Activated CD4-positive, alpha-beta memory T cell treated with anti-CD3 and anti-CD28 coated beads, Interleukin-2, amount 10 ng/mL, durations not matched to agents 7 days and 5 days (primary cell): ENCODE measurements at regions not wholly inside any gene's neighbourhood (a gene's known extent, or its start where the extent isn't known, plus 50 kb on each side); places are given as distances from the start of the nearest gene placed in this dataset.

Source experiments
- CTCF ChIA-PET: fragments of 350-600 bp; sonication (Branson Sonifier 250); formaldehyde crosslinking; loops from one replicate; lab custom pipeline; 2021; ENCODE audit warnings: antibody characterized with exemption, inconsistent platforms; lab: Charles Lee
- POLR2A ChIA-PET: fragments of 350-600 bp; sonication (Branson Sonifier 250); formaldehyde crosslinking; loops from one replicate; lab custom pipeline; 2021; ENCODE audit warnings: antibody characterized with exemption; lab: Charles Lee
- DNase-seq: peaks from one replicate; pipeline ENCODE4 v3.0.0-alpha.2; 2020
- H3K27ac Mint-ChIP-seq: one replicate; pipeline ENCODE4 v1.8.0; 2021; ENCODE audit warnings: mild to moderate bottlenecking, mixed read lengths
- H3K27me3 Mint-ChIP-seq: one replicate; pipeline ENCODE4 v1.8.0; 2021; ENCODE audit warnings: mixed read lengths
- H3K36me3 Mint-ChIP-seq: one replicate; pipeline ENCODE4 v1.8.0; 2021; ENCODE audit warnings: low read depth, mixed read lengths
- H3K4me1 Mint-ChIP-seq: one replicate; pipeline ENCODE4 v1.8.0; 2021; ENCODE audit warnings: mixed read lengths
- H3K4me3 Mint-ChIP-seq: one replicate; pipeline ENCODE4 v1.8.0; 2021; ENCODE audit warnings: mild to moderate bottlenecking, mixed read lengths
- H3K9me3 Mint-ChIP-seq: one replicate; pipeline ENCODE4 v1.8.0; 2021; ENCODE audit warnings: mixed read lengths

DNA sequence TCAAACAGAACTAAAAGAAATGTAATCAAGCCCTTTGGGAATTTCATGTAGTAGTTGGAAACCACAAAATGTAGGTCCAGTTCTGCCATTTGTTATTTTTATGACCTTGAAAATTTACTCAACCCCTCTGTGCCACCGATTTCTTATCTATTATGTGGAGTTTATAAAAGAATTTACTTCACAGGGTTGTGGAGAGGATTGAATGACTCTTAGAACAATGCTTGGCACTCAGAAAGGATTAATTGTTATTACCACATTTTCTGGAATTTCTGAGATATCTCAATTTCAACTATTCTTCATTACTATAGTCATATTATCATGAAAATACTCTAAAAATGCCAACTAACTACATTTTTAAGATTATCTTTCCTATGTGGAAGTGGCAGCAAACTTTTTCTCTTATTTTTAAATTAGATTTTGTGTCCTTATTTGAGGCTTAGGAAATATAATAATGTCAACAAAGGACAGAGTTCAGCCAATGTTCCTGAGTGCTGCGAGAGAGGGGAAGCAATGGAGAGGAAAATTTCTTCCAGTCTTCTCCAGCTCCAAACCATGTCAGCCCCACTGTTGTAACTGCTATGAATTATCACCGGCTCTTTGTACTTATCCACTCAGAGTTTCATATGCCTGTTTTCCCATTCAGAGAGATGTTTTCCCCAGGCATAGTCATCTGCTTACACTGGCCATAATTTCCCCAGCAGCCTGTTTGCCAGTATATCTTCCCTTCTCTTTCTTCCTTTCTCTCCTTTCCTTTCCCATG, 525.6 kb downstream of the SPATA31D1 start:
- CTCF ChIA-PET = no interaction called here
- H3K4me1 Mint-ChIP-seq = no peaks in the 10 kb centered on the region

DNA sequence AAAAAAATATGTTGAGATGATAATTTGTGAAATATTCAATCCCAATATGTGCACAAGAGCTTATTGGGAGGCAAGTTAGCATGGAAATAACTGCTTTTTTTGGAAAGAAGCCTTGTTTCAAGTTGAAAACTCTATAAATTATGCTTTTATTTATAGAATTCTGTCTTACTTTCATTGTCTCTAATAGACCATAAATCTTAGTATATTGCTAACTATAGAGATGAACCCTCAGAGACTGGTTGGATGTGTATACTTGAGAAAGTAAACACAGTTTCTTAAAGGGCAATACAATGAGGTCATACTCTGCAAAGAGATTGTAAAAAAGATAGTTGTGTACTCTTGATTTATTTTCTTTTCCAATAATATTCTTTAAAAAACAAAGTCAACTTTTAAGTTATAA, 530.3 kb downstream of the SPATA31D1 start:
- Mint-ChIP-seq H3K36me3 (no peaks in the 10 kb centered on the region), H3K4me1 (no peaks in the 10 kb centered on the region), H3K27ac (no peak overlapping the region), H3K9me3 (peaks cover 9% of the 10 kb centered on the region), H3K27me3 (no peaks in the 10 kb centered on the region), H3K4me3 (no peak overlapping the region)
- POLR2A ChIA-PET = no interaction called here
- no peak for DNase-seq
- CTCF ChIA-PET = no interaction called here

More for the DNA sequence above, 525.6 kb downstream of the SPATA31D1 start:
- Mint-ChIP-seq H3K36me3 (no peaks in the 10 kb centered on the region), H3K27me3 (no peaks in the 10 kb centered on the region), H3K4me3 (no peak overlapping the region), H3K9me3 (peaks cover 7% of the 10 kb centered on the region), H3K27ac (no peak overlapping the region)
- DNase-seq = no peak
- POLR2A ChIA-PET = no interaction called here

DNA sequence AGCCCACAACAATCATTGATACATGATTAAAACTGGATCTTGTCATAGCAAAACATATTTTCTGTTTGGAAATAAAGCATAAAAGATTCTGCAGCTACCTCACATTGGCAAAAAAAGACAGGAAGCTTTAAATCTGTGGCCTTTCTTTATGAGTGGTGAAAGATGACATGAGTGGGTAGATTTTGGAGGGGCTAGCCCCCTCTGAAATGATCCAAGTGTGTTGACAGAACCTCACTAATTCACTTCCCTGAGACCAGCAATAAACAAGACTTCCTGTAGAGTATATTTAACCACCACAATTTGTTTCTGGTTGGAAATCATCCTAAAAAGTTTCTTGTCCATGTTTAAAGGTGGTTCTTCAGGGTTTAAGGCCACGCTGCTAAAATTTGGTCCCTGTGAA, 530.8 kb downstream of the SPATA31D1 start:
- no peak overlapping the region for H3K4me3 Mint-ChIP-seq
- no peaks in the 10 kb centered on the region for H3K4me1 Mint-ChIP-seq
- H3K27ac Mint-ChIP-seq = no peak overlapping the region
- H3K36me3 Mint-ChIP-seq = no peaks in the 10 kb centered on the region
- CTCF ChIA-PET = no interaction called here
- POLR2A ChIA-PET = no interaction called here
- H3K9me3 Mint-ChIP-seq = peaks cover 11% of the 10 kb centered on the region
- H3K27me3 Mint-ChIP-seq = no peaks in the 10 kb centered on the region
- no peak for DNase-seq

DNA sequence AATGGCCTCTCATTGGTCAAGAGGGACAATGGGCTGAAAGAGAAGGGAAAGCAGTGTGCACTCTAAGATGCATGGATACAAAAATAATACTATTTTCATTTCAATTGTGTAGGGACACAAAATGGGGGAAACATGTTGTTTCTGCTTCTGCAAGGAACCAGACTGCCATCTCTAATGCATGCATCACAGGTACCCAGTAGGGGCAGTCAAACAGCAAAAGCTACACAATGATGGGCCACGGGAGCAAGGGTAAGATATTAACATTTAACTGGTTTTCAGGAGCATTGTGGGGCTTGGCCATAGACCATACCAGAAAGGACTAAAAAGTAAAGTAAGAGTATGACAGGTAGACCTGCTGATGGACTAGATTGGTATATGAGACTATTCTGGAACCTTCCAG, 535.8 kb downstream of the SPATA31D1 start:
- peaks cover 24% of the 10 kb centered on the region for H3K9me3 Mint-ChIP-seq
- CTCF ChIA-PET = no interaction called here
- no peak overlapping the region for H3K4me3 Mint-ChIP-seq
- H3K27me3 Mint-ChIP-seq = no peaks in the 10 kb centered on the region
- no peak for DNase-seq
- POLR2A ChIA-PET = no interaction called here
- H3K36me3 Mint-ChIP-seq = no peaks in the 10 kb centered on the region
- no peaks in the 10 kb centered on the region for H3K4me1 Mint-ChIP-seq
- no peak overlapping the region for H3K27ac Mint-ChIP-seq

DNA sequence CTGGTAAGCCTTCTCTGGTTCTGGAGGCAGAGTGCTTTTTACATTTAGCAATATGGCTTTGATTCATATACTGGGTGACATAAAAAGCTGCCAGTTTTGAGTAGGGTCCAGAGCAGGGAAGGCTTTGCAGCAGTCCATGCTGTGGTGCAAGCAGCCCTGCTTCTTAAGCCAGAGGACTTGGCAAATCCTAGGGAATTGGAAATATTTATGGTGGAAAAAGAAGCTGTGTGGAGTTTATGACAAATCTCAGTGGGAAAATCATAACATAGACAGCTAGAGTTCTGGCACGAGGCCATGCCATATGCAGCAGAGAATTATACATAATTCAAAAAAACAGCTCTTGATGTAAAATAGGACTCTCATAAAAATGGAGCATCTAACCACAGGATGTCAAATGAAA, 536.4 kb downstream of the RASEF start:
- POLR2A ChIA-PET = no interaction called here

DNA sequence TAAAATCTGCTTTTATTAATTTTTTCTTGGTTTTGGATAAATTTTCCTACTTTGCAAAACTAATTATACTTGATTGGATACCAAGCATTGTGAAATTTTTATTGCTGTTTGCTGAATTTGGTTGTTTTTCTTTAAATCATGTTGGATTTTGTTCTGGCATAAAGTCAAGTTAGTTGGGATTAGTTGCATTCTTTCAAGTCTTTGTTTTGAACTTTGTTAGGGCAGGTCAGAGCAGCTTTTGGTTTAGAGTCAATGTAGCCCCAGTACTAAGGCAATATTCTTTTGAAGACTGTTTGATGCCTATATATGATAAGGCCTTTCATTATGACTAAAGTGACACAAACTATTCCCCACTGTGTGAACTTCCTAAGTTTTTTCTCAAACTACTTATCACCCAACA, 531.1 kb downstream of the RASEF start:
- no peak for DNase-seq
- Mint-ChIP-seq H3K9me3 (peaks cover 5% of the 10 kb centered on the region), H3K4me1 (no peaks in the 10 kb centered on the region), H3K27me3 (no peaks in the 10 kb centered on the region), H3K4me3 (no peak overlapping the region), H3K36me3 (no peaks in the 10 kb centered on the region), H3K27ac (no peak overlapping the region)
- ChIA-PET POLR2A (no interaction called here), CTCF (no interaction called here)

More for the DNA sequence above, 536.4 kb downstream of the RASEF start:
- Mint-ChIP-seq H3K36me3 (no peaks in the 10 kb centered on the region), H3K27me3 (no peaks in the 10 kb centered on the region), H3K9me3 (peaks cover 21% of the 10 kb centered on the region), H3K4me1 (no peaks in the 10 kb centered on the region), H3K27ac (no peak overlapping the region), H3K4me3 (no peak overlapping the region)
- DNase-seq = no peak
- CTCF ChIA-PET = interaction anchor here (0.8 kb wide), 1 partner anchor 17 kb away, joined by 3 read pairs; no protein-coding TSS in a partner anchor

DNA sequence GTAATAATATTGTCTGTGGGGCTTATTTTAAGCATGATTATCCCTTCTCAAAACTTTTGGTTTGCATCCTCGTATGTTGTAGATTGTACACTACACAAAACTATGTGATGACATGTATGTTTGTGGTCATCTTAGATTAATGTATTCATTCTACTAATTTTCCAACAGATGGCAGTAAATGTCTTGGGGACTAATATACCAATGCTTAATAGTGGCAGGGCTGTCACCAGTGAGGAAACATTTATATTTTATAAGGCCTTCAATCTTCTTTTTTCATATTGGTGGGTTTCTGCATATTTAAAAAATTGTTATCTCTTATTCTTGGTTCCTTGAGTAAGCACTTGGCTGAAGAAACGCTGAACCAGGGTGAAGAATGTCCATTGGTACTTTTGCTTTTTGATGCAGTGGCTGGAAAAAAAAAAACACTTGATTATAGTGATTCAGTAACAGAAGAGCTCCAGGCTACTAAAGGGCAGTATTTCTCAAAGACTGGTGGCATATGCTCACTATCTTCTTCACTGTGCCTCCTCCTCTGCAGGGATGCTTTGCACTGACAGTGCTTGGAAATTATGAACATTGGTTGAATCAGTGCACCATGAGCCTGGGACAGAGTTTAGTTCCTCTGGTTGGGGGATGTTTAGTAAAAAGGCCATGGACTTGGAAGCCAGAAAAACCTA, 530.3 kb downstream of the RASEF start:
- Mint-ChIP-seq H3K4me3 (no peak overlapping the region), H3K9me3 (peaks cover 2% of the 10 kb centered on the region), H3K27ac (no peak overlapping the region), H3K36me3 (no peaks in the 10 kb centered on the region), H3K27me3 (no peaks in the 10 kb centered on the region), H3K4me1 (no peaks in the 10 kb centered on the region)
- DNase-seq = no peak
- CTCF ChIA-PET = no interaction called here
- POLR2A ChIA-PET = interaction anchor here (0.7 kb wide), 1 partner anchor 16 kb away, joined by 3 read pairs; no protein-coding TSS in a partner anchor

DNA sequence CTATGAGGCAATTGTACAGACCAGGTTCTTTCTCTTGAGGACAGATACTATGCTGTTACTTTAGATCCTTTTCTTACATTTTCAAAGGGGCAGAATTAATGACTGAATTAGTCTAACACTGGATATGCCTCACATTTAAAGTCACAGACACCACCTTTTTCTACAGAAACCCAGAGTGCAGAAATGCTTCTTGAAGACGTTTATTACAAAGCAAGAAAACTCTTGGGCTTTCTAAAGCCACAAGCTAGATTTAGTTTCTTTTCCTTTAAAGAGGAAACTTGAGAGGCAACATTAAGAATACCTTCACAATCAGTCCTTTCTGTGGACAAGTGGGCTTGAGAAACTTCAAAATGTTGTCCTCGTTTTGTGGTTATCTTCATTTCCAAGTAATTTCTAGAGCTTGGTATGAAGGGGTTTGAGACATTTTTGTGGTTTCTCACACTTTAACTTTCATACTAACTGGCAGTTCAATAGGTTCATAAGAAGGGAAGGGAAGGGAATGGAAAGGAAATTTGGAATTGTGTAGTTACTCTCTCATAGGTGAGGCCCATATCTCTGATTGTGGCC, 527.4 kb downstream of the RASEF start:
- Mint-ChIP-seq H3K36me3 (no peaks in the 10 kb centered on the region), H3K27me3 (no peaks in the 10 kb centered on the region), H3K27ac (no peak overlapping the region), H3K4me3 (no peak overlapping the region), H3K4me1 (no peaks in the 10 kb centered on the region), H3K9me3 (peaks cover 2% of the 10 kb centered on the region)
- POLR2A ChIA-PET = no interaction called here
- DNase-seq = no peak
- CTCF ChIA-PET = no interaction called here

DNA sequence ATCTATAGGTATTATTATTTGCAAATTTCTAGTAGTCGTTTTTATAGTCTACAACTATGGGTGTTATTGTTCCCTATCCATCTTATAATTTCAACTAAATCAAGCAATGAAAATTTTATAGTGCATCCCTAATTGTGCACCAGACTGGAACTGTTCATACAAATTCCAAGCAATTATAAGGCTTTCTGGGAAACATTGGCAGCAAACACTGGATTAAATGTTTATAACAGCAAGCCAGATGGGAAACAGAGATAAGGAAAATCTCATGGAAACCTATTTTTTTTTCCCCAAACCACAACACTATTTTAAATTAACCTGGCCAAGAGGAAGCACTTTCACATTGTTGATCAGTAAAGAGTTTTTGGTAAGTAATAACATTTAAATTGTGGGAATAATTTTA, 524.3 kb downstream of the RASEF start:
- DNase-seq = no peak
- no peaks in the 10 kb centered on the region for H3K4me1 Mint-ChIP-seq
- H3K27ac Mint-ChIP-seq = no peak overlapping the region
- no peak overlapping the region for H3K4me3 Mint-ChIP-seq
- H3K36me3 Mint-ChIP-seq = no peaks in the 10 kb centered on the region
- POLR2A ChIA-PET = no interaction called here
- no peaks in the 10 kb centered on the region for H3K9me3 Mint-ChIP-seq
- CTCF ChIA-PET = no interaction called here
- H3K27me3 Mint-ChIP-seq = no peaks in the 10 kb centered on the region

DNA sequence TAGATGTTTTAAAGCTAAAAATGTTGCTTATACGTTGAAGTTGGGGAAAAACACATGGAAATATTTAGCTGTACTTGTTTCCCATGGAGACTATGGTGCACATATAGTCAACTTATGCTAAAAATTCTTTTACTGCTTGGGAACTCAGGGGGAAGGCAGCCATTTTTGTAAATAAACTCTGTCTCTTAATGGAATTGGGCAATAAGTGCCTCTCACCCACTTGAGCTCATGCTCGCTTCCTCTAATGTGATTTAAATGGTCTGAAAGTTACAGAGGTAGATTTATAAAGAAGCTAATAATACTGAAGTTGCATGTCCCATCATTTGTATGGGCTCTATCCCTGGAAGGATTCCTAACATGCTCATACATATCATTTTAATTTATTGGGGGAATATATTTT, 523.8 kb downstream of the RASEF start:
- CTCF ChIA-PET = no interaction called here
- Mint-ChIP-seq H3K27ac (no peak overlapping the region), H3K9me3 (no peaks in the 10 kb centered on the region), H3K4me3 (no peak overlapping the region), H3K27me3 (no peaks in the 10 kb centered on the region), H3K4me1 (no peaks in the 10 kb centered on the region), H3K36me3 (no peaks in the 10 kb centered on the region)
- no peak for DNase-seq
- POLR2A ChIA-PET = no interaction called here

DNA sequence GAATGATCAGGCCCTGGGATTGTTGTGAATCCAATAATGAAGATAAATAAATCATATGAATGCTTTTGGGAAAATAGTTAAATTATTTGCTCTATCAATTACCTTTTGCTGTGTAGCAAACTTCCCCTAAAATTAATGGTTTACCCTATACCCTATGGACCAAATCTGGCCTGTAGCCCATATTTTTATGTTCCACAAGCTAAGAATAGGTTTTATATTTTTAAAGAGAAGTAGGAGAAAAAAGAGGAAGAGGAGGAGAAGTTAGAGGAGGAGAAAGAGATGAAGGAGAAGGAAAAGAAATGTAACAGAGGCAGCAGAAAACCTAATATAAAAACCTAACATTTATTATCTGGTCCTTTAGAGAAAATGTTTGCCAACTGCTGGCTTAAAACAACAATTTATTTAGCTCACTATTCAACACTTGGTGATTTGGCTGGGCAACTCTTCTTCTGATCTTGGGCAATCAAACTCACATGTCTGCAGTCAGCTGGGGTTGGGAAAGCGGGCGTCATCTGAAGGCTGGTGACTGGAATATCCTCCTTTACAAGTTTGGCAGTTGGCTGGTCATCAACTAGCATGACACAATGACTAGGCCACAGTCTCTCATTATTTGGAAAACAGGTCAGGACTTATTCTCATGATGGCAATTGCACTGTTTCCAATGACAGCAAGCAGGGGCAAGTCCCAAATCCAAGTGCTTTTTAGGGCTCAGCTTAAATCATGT, 522.9 kb downstream of the RASEF start:
- Mint-ChIP-seq H3K36me3 (no peaks in the 10 kb centered on the region), H3K27me3 (no peaks in the 10 kb centered on the region), H3K4me1 (no peaks in the 10 kb centered on the region), H3K27ac (no peak overlapping the region), H3K4me3 (no peak overlapping the region), H3K9me3 (no peaks in the 10 kb centered on the region)
- ChIA-PET POLR2A (no interaction called here), CTCF (no interaction called here)
- DNase-seq = no peak

DNA sequence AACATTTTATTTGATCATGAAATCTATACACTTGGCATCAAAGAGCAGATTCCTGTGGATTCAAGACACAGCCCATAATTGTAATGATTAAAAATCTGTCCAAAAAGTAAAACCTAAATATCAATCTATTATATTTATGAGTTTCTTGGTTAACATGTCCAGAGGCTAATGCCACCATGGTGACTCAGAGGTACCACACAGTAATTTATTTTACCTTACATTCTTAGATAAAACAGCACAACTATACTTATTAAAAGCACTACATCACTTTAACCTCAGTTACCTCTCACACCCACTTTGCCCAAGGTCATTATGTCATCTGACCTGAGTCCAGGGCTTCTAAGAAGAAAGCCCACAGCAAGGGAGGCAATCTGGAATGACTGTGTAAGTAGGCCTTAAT, 519.2 kb downstream of the RASEF start:
- no peak overlapping the region for H3K27ac Mint-ChIP-seq
- CTCF ChIA-PET = no interaction called here
- H3K4me3 Mint-ChIP-seq = no peak overlapping the region

DNA sequence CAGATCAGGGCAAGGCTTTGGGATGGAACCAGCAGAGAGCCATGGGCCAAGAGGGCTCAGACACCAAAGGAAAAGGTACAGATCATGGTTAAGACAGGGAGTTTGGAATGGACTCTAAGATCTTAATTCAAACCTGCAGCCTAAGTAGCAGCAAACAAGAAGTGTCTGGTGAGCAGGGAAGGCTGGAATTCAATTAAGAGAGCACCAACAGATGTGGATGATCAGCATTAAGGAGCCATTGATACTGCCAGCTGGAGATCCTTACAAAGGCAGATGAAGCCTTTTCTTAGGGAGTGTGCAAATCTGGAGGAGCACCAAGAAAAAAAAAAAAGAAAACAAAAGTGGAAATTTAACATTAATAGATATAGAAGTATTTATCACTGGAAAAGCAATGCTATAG, 516.8 kb downstream of the RASEF start:
- H3K4me1 Mint-ChIP-seq = no peaks in the 10 kb centered on the region
- no peak overlapping the region for H3K4me3 Mint-ChIP-seq
- H3K27ac Mint-ChIP-seq = no peak overlapping the region
- POLR2A ChIA-PET = no interaction called here
- peaks cover 1% of the 10 kb centered on the region for H3K9me3 Mint-ChIP-seq
- CTCF ChIA-PET = no interaction called here
- no peaks in the 10 kb centered on the region for H3K27me3 Mint-ChIP-seq
- H3K36me3 Mint-ChIP-seq = no peaks in the 10 kb centered on the region
- DNase-seq = no peak

More for the DNA sequence above, 519.2 kb downstream of the RASEF start:
- Mint-ChIP-seq H3K4me1 (no peaks in the 10 kb centered on the region), H3K36me3 (no peaks in the 10 kb centered on the region), H3K9me3 (peaks cover 1% of the 10 kb centered on the region), H3K27me3 (no peaks in the 10 kb centered on the region)
- no peak for DNase-seq
- POLR2A ChIA-PET = no interaction called here
